Astrocyte of the spinal cord (primary cell): ENCODE measurements at regions not wholly inside any gene's neighbourhood (a gene's known extent, or its start where the extent isn't known, plus 50 kb on each side); places are given as distances from the start of the nearest gene placed in this dataset.

Experiments
- DNase-seq: peaks from one replicate; pipeline ENCODE4 v3.0.0; 2011; ENCODE audit warnings: low read depth, low spot score
- H3K4me3 ChIP-seq: 2 replicates; pipeline ENCODE4 v1.5.1; 2011; ENCODE audit warnings: low read depth, mild to moderate bottlenecking, low read length, moderate library complexity
- in situ Hi-C: cut with HindIII; loops from 2 replicates; pipeline ENCODE4 v1.10.0; 2017; ENCODE audit warnings: low sequenced_read_pairs
- TF ChIP-seq, protein P1 (sequence below): IDR thresholded peaks from 2 replicates; pipeline ENCODE4 v1.5.1; 2012; ENCODE audit warnings: low read depth, mild to moderate bottlenecking, low read length, inconsistent platforms

DNA sequence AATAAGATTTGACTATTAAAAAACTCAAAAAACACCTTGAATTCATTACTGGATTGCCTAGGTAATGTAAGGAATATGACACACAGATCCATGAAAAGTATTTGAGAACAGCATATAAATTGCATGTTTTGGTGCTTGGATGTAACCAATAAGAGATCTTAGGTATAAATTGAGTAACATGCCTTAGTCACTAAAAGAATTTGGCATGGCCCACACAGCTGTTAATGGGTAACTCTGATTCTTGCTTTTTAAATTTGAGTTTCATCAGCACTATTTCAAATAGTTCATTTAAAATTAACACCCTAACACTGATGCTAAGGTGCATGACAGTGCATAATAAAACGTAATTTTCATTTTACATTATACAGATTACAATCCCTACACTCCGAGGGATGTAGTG lies 779.3 kb upstream of the WWC1 start:
- H3K4me3 ChIP-seq: no peak overlapping the region
- TF ChIP-seq, protein P1, sequence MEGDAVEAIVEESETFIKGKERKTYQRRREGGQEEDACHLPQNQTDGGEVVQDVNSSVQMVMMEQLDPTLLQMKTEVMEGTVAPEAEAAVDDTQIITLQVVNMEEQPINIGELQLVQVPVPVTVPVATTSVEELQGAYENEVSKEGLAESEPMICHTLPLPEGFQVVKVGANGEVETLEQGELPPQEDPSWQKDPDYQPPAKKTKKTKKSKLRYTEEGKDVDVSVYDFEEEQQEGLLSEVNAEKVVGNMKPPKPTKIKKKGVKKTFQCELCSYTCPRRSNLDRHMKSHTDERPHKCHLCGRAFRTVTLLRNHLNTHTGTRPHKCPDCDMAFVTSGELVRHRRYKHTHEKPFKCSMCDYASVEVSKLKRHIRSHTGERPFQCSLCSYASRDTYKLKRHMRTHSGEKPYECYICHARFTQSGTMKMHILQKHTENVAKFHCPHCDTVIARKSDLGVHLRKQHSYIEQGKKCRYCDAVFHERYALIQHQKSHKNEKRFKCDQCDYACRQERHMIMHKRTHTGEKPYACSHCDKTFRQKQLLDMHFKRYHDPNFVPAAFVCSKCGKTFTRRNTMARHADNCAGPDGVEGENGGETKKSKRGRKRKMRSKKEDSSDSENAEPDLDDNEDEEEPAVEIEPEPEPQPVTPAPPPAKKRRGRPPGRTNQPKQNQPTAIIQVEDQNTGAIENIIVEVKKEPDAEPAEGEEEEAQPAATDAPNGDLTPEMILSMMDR: no peak
- DNase-seq: no peak
- in situ Hi-C loops: no loop called here

DNA sequence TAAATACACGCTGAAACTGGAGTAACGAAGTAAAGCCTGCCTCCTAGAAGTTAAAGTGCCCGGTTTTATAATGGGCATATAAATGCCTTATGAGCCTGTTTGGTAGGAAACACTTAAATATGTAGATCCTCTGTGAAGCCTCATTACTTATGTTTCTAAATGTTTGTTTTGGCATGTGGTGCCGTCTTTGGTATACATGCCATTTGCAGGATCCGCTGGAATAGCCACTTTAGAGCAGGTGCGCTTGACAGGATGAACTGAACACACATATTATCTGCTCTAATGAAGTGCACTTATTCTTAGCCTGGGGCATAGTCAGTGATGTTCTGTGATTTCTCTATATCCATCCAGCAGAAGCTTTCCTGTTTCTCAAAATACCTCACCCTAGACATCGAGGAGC lies 778.1 kb upstream of the WWC1 start:
- in situ Hi-C loops: no loop called here
- DNase-seq: no peak
- TF ChIP-seq, protein P1: no peak
- H3K4me3 ChIP-seq: no peak overlapping the region

DNA sequence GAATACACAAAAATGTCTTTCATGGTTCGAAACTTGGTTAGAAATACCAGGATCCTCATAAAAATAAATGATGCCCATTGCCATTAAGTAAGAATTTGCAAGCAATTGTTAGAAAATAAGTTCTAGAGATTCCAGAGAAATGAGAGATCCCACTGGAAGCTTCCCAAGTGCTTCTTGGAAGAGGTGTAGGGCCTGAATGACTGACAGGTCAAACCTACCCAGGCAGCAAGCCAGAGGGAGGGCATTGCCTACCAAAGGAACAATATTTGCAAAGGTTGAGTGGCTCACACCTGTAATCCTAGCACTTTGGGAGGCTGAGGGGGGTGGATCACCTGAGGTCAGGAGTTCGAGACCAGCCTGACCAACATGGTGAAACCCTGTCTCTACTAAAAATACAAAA lies 777.0 kb upstream of the WWC1 start:
- TF ChIP-seq, protein P1: no peak
- H3K4me3 ChIP-seq: no peak overlapping the region
- in situ Hi-C loops: no loop called here
- DNase-seq: no peak

DNA sequence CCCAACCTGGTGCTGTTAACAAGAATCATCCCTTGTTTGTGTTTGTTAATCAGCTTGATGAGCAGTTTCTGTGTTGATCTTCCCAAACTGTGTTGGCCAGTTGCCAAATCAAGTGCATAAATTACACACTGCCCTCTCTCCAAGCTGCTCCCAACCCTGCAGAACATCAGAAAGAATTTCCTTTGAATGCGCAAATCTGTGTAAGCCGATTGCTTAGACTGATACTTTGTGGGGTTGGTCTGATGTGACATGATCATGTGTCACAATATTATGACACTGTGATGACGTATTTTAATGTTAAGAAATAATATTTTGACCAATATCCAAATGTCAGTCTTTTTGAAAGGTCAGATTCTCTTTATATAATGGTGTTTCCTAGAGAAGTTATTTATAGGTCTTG lies 766.4 kb upstream of the WWC1 start:
- no peak for DNase-seq
- in situ Hi-C loops: no loop called here
- TF ChIP-seq, protein P1: no peak
- H3K4me3 ChIP-seq: no peak overlapping the region

DNA sequence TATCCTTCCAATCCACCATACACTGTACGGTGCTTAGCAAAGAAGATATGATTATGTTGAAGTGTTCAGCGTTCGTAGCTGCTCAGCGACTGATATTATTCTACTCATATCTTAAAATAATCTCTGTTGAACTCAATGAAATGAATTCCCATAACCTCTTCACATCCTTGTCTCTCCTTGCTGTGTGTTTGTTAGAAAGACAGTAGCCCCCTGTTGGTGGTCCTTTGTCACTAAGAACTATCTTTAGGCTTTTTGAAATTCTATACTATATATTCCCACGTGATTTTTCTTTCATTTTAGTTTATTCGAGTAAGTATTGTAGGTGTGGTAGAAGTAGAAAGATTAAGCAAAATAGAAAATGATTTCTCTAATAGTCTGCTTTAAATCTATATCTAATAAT lies 762.8 kb upstream of the WWC1 start:
- no peak overlapping the region for H3K4me3 ChIP-seq
- DNase-seq: no peak
- in situ Hi-C loops: no loop called here
- TF ChIP-seq, protein P1: no peak

DNA sequence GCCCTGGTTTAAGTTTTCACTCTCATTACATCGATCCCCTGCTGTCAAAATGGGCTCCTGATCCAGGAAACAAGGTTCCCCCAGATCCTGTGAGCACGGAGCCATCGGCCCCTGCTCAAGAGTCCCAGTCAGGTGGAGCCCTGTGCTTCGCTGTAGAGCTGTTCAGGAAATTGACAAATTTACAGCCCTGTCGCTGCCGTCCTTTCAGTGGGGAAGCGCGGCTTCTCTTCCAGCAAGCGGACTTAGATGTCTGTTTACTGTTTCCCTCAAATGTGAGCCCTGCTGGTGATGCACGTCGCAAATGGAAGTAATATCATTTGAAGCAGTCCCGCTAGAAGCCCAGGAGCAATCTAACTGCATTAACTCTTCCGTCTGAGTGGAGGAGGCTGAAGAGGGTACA lies 760.9 kb upstream of the WWC1 start:
- TF ChIP-seq, protein P1: no peak
- no peak overlapping the region for H3K4me3 ChIP-seq
- DNase-seq: no peak
- in situ Hi-C loops: no loop called here
